SK-N-SH (cell line): ENCODE measurements at regions not wholly inside any gene's neighbourhood (a gene's known extent, or its start where the extent isn't known, plus 50 kb on each side); places are given as distances from the start of the nearest gene placed in this dataset.

Source experiments
- CTCF ChIP-seq: fragments of 200-600 bp; sonication (generic); IDR thresholded peaks from 2 replicates; pipeline ENCODE4 v1.6.1; 2017; ENCODE audit warnings: antibody characterized with exemption, mild to moderate bottlenecking, moderate library complexity
- EP300 ChIP-seq, 2 experiments: IDR thresholded peaks; 2 replicates each; pipeline versions ENCODE4 v1.4.0 to v1.6.1; 2012; ENCODE audit warnings: borderline replicate concordance in 1 of 2, low read depth in 1 of 2, low read length in 1 of 2
- EZH2phosphoT487 ChIP-seq: fragments of 200-600 bp; sonication (generic); IDR thresholded peaks from 2 replicates; pipeline ENCODE4 v1.6.1; 2017; ENCODE audit warnings: low read depth, mixed run types, mild to moderate bottlenecking, antibody characterized with exemption, moderate library complexity, borderline replicate concordance
- MAX ChIP-seq: IDR thresholded peaks from 2 replicates; pipeline ENCODE4 v1.4.0; 2012; ENCODE audit warnings: low read depth
- NRF1 ChIP-seq: IDR thresholded peaks from 2 replicates; pipeline ENCODE4 v1.6.1; 2012; ENCODE audit warnings: low read depth, mild to moderate bottlenecking, low read length
- POLR2AphosphoS5 ChIP-seq: IDR thresholded peaks from 2 replicates; pipeline ENCODE4 v1.6.1; 2012; ENCODE audit warnings: low read depth, low read length
- RAD21 ChIP-seq: IDR thresholded peaks from 2 replicates; pipeline ENCODE4 v1.6.1; 2012; ENCODE audit warnings: mild to moderate bottlenecking, low read length
- SMC3 ChIP-seq: IDR thresholded peaks from 2 replicates; pipeline ENCODE4 v1.6.1; 2012; ENCODE audit warnings: low read depth, low read length, improper control_type of control experiment
- TF ChIP-seq, protein P1 (sequence below): IDR thresholded peaks from 2 replicates; pipeline ENCODE4 v1.6.1; 2012; ENCODE audit warnings: mild to moderate bottlenecking, low read depth, low read length, moderate library complexity

- no peak for TF ChIP-seq SMC3
- TF ChIP-seq CTCF, result no peak
- no peak for TF ChIP-seq POLR2AphosphoS5
- no peak for TF ChIP-seq NRF1
- TF ChIP-seq, protein P1, sequence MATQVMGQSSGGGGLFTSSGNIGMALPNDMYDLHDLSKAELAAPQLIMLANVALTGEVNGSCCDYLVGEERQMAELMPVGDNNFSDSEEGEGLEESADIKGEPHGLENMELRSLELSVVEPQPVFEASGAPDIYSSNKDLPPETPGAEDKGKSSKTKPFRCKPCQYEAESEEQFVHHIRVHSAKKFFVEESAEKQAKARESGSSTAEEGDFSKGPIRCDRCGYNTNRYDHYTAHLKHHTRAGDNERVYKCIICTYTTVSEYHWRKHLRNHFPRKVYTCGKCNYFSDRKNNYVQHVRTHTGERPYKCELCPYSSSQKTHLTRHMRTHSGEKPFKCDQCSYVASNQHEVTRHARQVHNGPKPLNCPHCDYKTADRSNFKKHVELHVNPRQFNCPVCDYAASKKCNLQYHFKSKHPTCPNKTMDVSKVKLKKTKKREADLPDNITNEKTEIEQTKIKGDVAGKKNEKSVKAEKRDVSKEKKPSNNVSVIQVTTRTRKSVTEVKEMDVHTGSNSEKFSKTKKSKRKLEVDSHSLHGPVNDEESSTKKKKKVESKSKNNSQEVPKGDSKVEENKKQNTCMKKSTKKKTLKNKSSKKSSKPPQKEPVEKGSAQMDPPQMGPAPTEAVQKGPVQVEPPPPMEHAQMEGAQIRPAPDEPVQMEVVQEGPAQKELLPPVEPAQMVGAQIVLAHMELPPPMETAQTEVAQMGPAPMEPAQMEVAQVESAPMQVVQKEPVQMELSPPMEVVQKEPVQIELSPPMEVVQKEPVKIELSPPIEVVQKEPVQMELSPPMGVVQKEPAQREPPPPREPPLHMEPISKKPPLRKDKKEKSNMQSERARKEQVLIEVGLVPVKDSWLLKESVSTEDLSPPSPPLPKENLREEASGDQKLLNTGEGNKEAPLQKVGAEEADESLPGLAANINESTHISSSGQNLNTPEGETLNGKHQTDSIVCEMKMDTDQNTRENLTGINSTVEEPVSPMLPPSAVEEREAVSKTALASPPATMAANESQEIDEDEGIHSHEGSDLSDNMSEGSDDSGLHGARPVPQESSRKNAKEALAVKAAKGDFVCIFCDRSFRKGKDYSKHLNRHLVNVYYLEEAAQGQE, result no peak
- no peak for TF ChIP-seq RAD21
- no peak for TF ChIP-seq EP300 (IDR thresholded peaks at IDR 0.05; ENCODE audit: borderline replicate concordance in 1 of 2, low read depth in 1 of 2, low read length in 1 of 2)
- no peak for TF ChIP-seq EZH2phosphoT487
- no peak for TF ChIP-seq MAX
Observed at GRCh38 chr6:4363656-4364055, 228.3 kb upstream of the ECI2 start.
